HCT116 (cell line): ENCODE measurements at regions not wholly inside any gene's neighbourhood (a gene's known extent, or its start where the extent isn't known, plus 50 kb on each side); places are given as distances from the start of the nearest gene placed in this dataset.

Experiments
- CEBPB ChIP-seq: IDR thresholded peaks from 2 replicates; pipeline ENCODE4 v1.6.1; 2012; ENCODE audit warnings: low read depth
- EZH2 ChIP-seq: fragments of 200-600 bp; sonication (generic); IDR thresholded peaks from 2 replicates; pipeline ENCODE4 v1.6.1; 2017; ENCODE audit warnings: antibody characterized with exemption, mixed run types
- JUND ChIP-seq: IDR thresholded peaks from 2 replicates; pipeline ENCODE4 v1.6.1; 2012
- RAD21 ChIP-seq: IDR thresholded peaks from 2 replicates; pipeline ENCODE4 v1.6.1; 2012; ENCODE audit warnings: low read depth, mild to moderate bottlenecking
- TF ChIP-seq, protein P1 (sequence below): IDR thresholded peaks from 2 replicates; pipeline ENCODE4 v1.6.1; 2011; ENCODE audit warnings: mild to moderate bottlenecking, low read length, moderate library complexity; ENCODE audit not compliant: insufficient replicate concordance; ENCODE audit errors: extremely low read depth

DNA sequence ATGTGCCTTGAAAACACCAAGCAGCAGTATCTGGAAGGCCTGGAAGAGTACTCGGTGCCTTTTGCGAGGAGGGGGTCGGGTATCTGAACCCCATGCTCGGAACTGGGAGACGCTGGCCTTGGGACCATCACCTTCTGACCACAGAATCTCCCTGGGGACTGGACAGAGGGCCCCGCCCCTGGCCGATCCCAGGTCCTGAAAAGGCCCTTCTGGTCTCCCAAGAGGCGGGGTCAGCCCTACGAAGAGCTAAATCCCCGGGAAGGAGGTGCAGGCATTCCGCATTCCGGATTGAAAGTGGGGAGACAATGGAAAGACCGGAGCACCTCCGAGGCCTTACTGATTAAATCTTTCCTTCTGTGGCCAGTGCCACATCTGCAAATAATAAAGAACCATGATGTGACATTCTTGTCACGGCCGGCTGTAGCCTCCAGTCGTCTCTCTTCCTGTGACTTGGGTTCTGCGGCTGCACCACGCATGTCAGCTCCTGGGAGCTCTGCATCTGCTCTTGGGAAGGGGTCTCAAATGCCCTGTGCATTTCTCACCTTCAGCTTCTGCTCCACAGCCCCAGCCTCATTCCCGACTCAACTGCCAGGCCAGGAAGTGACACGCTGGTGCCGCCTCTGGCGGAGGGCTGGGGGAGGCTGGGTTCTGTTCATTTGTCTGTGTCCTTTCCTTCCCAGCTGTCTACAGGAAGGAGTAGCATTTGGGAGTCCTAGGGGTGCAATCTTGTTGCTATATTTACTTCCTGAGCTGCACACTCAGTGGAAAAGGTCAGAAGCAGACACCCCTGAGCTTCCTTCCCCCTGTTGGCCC lies 173.5 kb downstream of the KLF13 start:
- no peak for TF ChIP-seq RAD21
- TF ChIP-seq, protein P1, sequence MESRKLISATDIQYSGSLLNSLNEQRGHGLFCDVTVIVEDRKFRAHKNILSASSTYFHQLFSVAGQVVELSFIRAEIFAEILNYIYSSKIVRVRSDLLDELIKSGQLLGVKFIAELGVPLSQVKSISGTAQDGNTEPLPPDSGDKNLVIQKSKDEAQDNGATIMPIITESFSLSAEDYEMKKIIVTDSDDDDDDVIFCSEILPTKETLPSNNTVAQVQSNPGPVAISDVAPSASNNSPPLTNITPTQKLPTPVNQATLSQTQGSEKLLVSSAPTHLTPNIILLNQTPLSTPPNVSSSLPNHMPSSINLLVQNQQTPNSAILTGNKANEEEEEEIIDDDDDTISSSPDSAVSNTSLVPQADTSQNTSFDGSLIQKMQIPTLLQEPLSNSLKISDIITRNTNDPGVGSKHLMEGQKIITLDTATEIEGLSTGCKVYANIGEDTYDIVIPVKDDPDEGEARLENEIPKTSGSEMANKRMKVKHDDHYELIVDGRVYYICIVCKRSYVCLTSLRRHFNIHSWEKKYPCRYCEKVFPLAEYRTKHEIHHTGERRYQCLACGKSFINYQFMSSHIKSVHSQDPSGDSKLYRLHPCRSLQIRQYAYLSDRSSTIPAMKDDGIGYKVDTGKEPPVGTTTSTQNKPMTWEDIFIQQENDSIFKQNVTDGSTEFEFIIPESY, result no peak
- no peak for TF ChIP-seq EZH2
- no peak for TF ChIP-seq JUND
- TF ChIP-seq CEBPB, result no peak
